ENCODE measurements at regions not wholly inside any gene's neighbourhood (a gene's known extent, or its start where the extent isn't known, plus 50 kb on each side); places are given as distances from the start of the nearest gene placed in this dataset.

DNA sequence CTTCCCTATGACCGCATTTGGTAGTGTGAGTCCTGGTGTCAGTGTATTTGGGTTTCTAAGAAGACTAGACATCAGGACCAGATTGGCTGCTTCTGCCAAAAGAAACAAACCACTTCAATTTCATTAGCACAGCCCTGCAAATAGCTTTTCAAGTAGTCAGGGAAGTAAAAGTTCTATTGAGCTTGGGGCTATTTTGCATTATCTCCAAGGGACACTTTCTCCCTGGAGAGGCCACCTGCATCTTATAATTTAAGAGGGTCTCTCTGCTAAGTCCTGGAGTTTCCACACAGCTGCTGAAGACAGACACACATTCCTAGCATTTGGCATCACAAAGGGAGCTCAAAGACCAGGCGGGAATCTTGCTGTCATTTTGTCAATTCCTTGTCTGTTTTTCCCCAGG is 141.2 kb downstream of the BMP2 start:
- TF ChIP-seq, protein P1, sequence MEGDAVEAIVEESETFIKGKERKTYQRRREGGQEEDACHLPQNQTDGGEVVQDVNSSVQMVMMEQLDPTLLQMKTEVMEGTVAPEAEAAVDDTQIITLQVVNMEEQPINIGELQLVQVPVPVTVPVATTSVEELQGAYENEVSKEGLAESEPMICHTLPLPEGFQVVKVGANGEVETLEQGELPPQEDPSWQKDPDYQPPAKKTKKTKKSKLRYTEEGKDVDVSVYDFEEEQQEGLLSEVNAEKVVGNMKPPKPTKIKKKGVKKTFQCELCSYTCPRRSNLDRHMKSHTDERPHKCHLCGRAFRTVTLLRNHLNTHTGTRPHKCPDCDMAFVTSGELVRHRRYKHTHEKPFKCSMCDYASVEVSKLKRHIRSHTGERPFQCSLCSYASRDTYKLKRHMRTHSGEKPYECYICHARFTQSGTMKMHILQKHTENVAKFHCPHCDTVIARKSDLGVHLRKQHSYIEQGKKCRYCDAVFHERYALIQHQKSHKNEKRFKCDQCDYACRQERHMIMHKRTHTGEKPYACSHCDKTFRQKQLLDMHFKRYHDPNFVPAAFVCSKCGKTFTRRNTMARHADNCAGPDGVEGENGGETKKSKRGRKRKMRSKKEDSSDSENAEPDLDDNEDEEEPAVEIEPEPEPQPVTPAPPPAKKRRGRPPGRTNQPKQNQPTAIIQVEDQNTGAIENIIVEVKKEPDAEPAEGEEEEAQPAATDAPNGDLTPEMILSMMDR (IDR thresholded peaks at IDR 0.05): no peak
- no peak for TF ChIP-seq EP300 (IDR thresholded peaks at IDR 0.05)
- TF ChIP-seq POLR2A (IDR thresholded peaks at IDR 0.05): no peak
- TF ChIP-seq POLR2AphosphoS5 (IDR thresholded peaks at IDR 0.05): no peak
- intact Hi-C loops (cut with DNase I): no loop called here
- Histone ChIP-seq H3K27me3 (no peaks in the 10 kb centered on the region), H3K9me3 (no peaks in the 10 kb centered on the region), H3K4me1 (no peaks in the 10 kb centered on the region), H3K4me3 (no peak overlapping the region), H3K36me3 (no peaks in the 10 kb centered on the region), H3K27ac (no peak overlapping the region)
- DNase-seq: no peak
- 87 to 93% methylated on average over 2 of the region's 2 CpGs for WGBS, 2 donors

DNA sequence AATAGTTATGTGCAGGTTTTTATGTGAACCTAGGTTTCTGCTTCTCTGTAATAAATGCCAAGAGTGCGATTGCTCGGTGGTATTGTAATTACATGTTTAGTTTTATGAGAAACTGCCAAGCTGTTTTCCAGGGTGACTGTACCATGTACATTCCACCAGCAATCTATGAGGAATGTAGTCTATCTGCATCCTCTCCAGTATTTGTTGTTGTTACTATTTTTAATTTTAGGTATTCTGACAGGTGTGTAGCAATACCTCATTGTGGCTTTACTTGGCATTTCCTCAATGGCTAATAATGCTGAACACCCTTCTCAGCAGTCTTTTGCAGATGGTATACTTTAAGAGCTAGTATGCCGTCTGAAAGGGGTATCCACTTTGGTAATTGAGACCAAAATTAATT is 142.1 kb downstream of the BMP2 start:
- Histone ChIP-seq H3K4me1 (no peaks in the 10 kb centered on the region), H3K36me3 (no peaks in the 10 kb centered on the region), H3K27me3 (no peaks in the 10 kb centered on the region), H3K27ac (no peak overlapping the region), H3K4me3 (no peak overlapping the region), H3K9me3 (no peaks in the 10 kb centered on the region)
- WGBS, 2 donors: 84 to 86% methylated on average over 3 of the region's 3 CpGs
- TF ChIP-seq EP300 (IDR thresholded peaks at IDR 0.05): no peak
- TF ChIP-seq, protein P1 (IDR thresholded peaks at IDR 0.05): no peak
- TF ChIP-seq POLR2AphosphoS5 (IDR thresholded peaks at IDR 0.05): no peak
- no peak for TF ChIP-seq POLR2A (IDR thresholded peaks at IDR 0.05)
- intact Hi-C loops (cut with DNase I): no loop called here
- no peak for DNase-seq

DNA sequence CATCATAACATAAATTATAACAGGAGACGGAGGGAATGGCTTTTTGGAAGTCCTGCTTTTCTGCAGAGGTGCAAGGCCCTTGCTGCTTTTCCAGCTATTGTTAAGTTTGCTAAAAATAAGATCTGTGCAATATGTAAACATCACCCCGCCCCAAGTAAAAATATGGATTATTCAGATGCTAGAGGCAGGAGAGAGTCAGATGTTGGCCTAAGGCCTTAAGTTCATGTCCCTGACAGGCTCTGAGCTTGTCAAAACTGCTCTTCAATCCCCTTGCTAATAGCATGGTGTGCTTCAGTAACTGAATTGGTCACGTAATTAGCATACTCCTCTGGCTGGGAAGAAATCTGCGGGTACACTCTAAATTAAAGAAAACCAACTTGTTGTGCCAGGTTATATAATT is 147.5 kb downstream of the BMP2 start:
- intact Hi-C loops (cut with DNase I): no loop called here
- DNase-seq: no peak
- 86 to 87% methylated on average over 4 of the region's 4 CpGs for WGBS, 2 donors

DNA sequence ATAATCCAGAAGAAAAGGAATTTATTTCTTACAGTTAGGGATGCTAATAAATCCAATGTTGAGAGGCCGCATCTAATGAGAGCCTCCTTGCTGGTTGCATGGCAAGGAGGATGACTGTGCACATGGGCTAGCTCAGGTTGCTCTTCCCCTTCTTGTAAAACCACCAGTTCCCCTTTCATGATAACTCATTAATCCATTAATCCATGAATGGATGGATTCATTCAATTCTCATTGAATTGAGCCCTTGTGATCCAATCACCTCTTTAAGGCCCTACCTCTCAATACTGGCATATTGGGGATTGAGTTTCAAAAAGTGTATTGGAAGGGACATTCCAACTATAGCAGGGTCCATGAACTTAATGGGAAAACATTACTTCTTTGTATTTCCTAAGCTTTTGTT is 149.5 kb downstream of the BMP2 start:
- intact Hi-C loops (cut with DNase I): no loop called here
- Histone ChIP-seq H3K36me3 (no peaks in the 10 kb centered on the region), H3K9me3 (no peaks in the 10 kb centered on the region), H3K4me1 (no peaks in the 10 kb centered on the region), H3K4me3 (no peak overlapping the region), H3K27me3 (no peaks in the 10 kb centered on the region), H3K27ac (no peak overlapping the region)
- WGBS, 2 donors: 92 to 95% methylated on average over 1 of the region's 1 CpG
- DNase-seq: no peak
- TF ChIP-seq, protein P1 (IDR thresholded peaks at IDR 0.05): no peak

More for the DNA sequence above, 147.5 kb downstream of the BMP2 start:
- no peaks in the 10 kb centered on the region for H3K36me3 ChIP-seq
- no peaks in the 10 kb centered on the region for H3K27me3 ChIP-seq
- no peak overlapping the region for H3K27ac ChIP-seq
- H3K4me3 ChIP-seq: no peak overlapping the region
- H3K9me3 ChIP-seq: no peaks in the 10 kb centered on the region
- H3K4me1 ChIP-seq: no peaks in the 10 kb centered on the region
- TF ChIP-seq POLR2AphosphoS5 (IDR thresholded peaks at IDR 0.05) (no peak), POLR2A (IDR thresholded peaks at IDR 0.05) (no peak), EP300 (IDR thresholded peaks at IDR 0.05) (no peak)

DNA sequence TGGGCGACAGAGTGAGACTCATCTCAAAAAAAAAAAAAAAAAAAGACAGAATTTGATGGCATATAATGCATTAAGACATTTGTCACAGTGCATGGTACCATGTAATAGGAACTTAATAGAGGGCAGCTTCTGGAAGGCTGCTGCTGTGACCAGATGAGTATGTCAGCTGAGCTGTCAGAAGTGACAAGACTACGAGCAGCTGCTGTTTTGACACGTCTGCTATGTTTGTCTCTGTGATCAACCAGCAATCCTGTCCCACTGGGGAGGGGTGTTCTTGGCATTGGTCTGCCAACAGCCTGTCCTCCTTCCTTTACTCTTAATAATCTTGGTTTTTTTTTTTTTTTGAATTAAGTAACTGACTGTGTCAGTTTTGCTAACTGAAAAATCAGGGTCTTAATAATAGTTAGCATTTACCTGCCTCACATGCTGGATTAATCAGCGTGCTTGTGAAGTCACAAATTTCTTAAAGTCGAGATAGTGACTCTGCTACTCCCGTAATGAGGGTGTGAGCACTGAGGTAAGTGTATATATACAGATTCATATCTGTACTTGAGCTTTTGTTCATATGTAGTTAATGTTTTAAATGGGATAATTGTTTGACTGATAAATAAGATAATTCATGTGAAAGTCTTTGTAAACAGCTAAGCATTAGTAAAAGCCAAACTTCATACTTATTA is 152.4 kb downstream of the BMP2 start:
- WGBS, 2 donors: 74 to 77% methylated on average over 6 of the region's 6 CpGs
- no peaks in the 10 kb centered on the region for H3K9me3 ChIP-seq

More for the DNA sequence above, 152.4 kb downstream of the BMP2 start:
- TF ChIP-seq POLR2A (IDR thresholded peaks at IDR 0.05): no peak
- no peak for TF ChIP-seq EP300 (IDR thresholded peaks at IDR 0.05)
- no peak for TF ChIP-seq POLR2AphosphoS5 (IDR thresholded peaks at IDR 0.05)
- TF ChIP-seq, protein P1 (IDR thresholded peaks at IDR 0.05): no peak
- intact Hi-C loops (cut with DNase I): no loop called here
- Histone ChIP-seq H3K4me1 (no peaks in the 10 kb centered on the region), H3K27ac (no peak overlapping the region), H3K4me3 (no peak overlapping the region), H3K27me3 (no peaks in the 10 kb centered on the region), H3K36me3 (no peaks in the 10 kb centered on the region)
- no peak for DNase-seq

Measured in sigmoid colon (tissue), 6 donors.